ENCODE measurements at regions not wholly inside any gene's neighbourhood (a gene's known extent, or its start where the extent isn't known, plus 50 kb on each side); places are given as distances from the start of the nearest gene placed in this dataset.

DNA sequence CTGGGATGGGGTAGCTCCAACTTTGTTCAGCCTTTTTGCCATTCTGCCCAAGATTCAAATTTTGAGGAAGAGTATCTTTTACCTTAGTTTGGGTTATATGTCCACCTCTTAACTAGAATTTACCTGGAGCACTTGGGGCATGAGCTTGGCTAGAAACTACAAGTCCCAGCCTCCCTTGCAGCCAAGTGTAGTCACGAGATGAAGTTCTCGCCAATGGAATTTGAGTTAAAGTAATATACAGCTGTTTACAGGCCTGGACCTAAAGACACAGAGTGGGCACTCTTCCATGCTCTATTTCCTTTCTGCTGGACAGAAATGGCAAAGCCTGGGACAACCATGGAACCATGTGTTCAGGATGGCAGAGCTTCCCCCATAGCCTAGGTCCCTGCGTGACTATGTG, 233.6 kb upstream of the GATB start:
- no peak for TF ChIP-seq POLR2A (IDR thresholded peaks at IDR 0.05; ENCODE audit: extremely low read depth, insufficient read length)
- TF ChIP-seq MYC (IDR thresholded peaks at IDR 0.05; ENCODE audit: low read depth, low read length), result no peak
- TF ChIP-seq CTCF (IDR thresholded peaks at IDR 0.05; ENCODE audit: low read depth, low read length), result no peak
- TF ChIP-seq, protein P1, sequence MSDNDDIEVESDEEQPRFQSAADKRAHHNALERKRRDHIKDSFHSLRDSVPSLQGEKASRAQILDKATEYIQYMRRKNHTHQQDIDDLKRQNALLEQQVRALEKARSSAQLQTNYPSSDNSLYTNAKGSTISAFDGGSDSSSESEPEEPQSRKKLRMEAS (IDR thresholded peaks at IDR 0.05; ENCODE audit: low read depth, low read length), result no peak
- no peak for DNase-seq (ENCODE audit: low read depth)
- no peak overlapping the region for H3K4me3 ChIP-seq (ENCODE audit: low read depth, low read length)

DNA sequence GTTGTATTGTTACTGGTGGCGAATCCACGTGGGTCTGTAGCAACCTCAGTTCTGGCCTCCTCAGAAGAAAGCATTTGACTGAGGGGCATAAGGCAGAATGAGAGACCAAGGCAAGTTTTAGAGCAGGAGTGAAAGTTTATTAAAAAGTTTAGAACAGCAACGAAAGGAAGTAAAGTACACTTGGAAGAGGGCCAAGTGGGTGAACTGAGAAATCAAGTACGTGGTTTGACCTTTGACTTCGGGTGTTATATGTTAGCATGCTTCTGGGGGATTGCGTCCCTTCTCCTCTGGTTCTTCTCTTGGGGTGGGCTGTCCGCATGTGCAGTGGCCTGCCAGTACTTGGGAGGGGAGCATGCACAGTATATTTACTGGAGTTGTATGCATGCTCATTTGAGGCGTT, 232.7 kb upstream of the GATB start:
- no peak for TF ChIP-seq POLR2A (IDR thresholded peaks at IDR 0.05; ENCODE audit: extremely low read depth, insufficient read length)
- TF ChIP-seq, protein P1 (IDR thresholded peaks at IDR 0.05; ENCODE audit: low read depth, low read length), result no peak
- no peak for TF ChIP-seq MYC (IDR thresholded peaks at IDR 0.05; ENCODE audit: low read depth, low read length)
- TF ChIP-seq CTCF (IDR thresholded peaks at IDR 0.05; ENCODE audit: low read depth, low read length), result no peak
- DNase-seq (ENCODE audit: low read depth), result no peak
- H3K4me3 ChIP-seq (ENCODE audit: low read depth, low read length), result no peak overlapping the region

DNA sequence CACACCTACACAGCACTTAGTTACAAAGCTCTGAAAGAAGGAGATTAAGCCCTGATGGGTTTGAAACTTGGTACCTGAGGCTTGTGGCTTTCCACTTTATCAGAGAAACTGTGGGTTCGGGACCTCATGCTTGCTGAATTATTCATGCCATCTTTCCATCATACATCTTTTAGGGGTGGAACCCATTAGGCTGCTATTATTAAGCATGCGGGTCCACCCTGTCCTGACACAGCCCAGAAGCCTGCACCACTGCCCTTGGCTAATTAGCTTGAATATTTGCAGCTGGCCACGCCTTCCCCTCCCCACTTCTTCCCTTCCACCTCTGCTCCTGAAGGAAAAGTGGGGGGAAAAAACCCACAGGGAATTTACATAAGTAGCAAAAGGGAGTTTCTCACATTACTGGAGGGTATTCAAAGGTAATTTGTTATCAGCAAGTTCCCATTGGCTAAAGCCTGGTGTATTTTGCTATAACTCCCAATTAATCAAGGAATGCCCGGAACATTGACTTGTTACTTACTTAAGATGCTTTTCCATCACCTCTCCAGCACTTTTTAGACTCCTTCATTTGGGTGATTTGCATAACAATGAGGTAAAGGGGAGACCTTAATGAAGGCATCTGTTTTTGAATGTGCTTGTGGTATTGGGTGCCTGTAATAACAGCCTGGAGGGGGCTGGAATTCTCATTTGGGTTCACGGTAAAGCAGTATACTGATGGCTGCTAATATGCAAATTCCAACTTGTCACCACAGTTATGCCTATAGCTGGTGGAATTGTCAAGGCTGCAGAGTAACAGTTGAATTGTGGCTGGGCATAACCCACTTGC, 231.7 kb upstream of the GATB start:
- H3K4me3 ChIP-seq (ENCODE audit: low read depth, low read length), result no peak overlapping the region
- no peak for DNase-seq (ENCODE audit: low read depth)
- TF ChIP-seq CTCF (IDR thresholded peaks at IDR 0.05; ENCODE audit: low read depth, low read length) (no peak), MYC (IDR thresholded peaks at IDR 0.05; ENCODE audit: low read depth, low read length) (no peak), POLR2A (IDR thresholded peaks at IDR 0.05; ENCODE audit: extremely low read depth, insufficient read length) (no peak)
- TF ChIP-seq, protein P1 (IDR thresholded peaks at IDR 0.05; ENCODE audit: low read depth, low read length), result no peak

- no peak overlapping the region for H3K4me3 ChIP-seq (ENCODE audit: low read depth, low read length)
- no peak for TF ChIP-seq MYC (IDR thresholded peaks at IDR 0.05; ENCODE audit: low read depth, low read length)
- TF ChIP-seq, protein P1 (IDR thresholded peaks at IDR 0.05; ENCODE audit: low read depth, low read length), result no peak
- no peak for TF ChIP-seq CTCF (IDR thresholded peaks at IDR 0.05; ENCODE audit: low read depth, low read length)
- TF ChIP-seq POLR2A (IDR thresholded peaks at IDR 0.05; ENCODE audit: extremely low read depth, insufficient read length), result no peak
- no peak for DNase-seq (ENCODE audit: low read depth)
Observed at GRCh38 chr4:151991884-151992167, 231.0 kb upstream of the GATB start.

DNA sequence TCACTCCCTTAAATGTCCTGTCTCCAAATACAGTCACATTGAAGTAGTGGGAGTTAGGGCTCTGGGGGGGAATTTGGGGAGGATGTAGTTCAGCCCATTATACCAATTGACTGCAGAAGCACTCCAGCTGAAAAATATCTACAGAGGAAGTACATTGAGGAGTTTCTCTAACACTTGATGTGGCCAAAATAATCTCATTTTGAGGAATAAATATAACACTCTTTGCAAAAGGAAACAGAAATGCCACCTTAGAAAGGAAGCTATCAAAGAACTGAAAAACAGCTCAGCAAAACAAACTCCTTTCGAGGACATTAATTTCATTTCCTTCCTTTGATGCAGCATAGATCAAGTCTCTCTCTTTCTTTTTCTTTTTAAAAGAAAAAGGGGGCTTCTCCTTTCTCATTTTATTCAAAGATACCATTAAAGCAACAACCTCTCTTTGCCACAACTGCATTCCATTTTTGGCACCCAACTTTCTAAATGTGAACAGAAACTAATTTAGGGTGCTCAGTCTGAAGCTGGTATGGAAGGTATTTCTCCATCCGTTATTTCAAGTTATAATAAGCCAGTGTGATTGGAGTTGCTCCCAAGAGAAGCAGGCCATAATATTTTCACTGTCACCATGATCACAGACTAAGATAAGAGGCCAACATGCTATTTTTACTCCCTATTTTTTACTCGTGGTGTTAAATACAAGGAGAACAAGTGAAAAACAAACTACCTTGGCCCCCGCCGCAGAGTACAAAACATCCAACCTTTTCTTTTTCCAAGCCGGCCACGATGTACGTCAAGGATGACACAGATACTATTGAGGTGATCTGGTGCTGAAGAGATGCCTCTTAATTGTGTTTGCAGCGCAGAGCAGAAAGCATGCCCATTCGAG, 230.4 kb upstream of the GATB start:
- no peak overlapping the region for H3K4me3 ChIP-seq (ENCODE audit: low read depth, low read length)
- no peak for DNase-seq (ENCODE audit: low read depth)
- no peak for TF ChIP-seq POLR2A (IDR thresholded peaks at IDR 0.05; ENCODE audit: extremely low read depth, insufficient read length)
- TF ChIP-seq, protein P1 (IDR thresholded peaks at IDR 0.05; ENCODE audit: low read depth, low read length), result no peak
- TF ChIP-seq MYC (IDR thresholded peaks at IDR 0.05; ENCODE audit: low read depth, low read length), result no peak
- no peak for TF ChIP-seq CTCF (IDR thresholded peaks at IDR 0.05; ENCODE audit: low read depth, low read length)

All from NB4 (cell line).